B cell (primary cell): ENCODE measurements at regions not wholly inside any gene's neighbourhood (a gene's known extent, or its start where the extent isn't known, plus 50 kb on each side); places are given as distances from the start of the nearest gene placed in this dataset.

ENCODE experiments used
- ATAC-seq: fragments of 200-7000 bp; cut with Tn5 transposase; one replicate; pipeline ENCODE4 v1.10.0; 2021; ENCODE audit warnings: low read depth, mild to moderate bottlenecking, moderate number of reproducible peaks, moderate library complexity
- CTCF ChIA-PET: fragments of 350-600 bp; sonication (Branson Sonifier 250); formaldehyde crosslinking; loops from one replicate; lab custom pipeline; 2021; ENCODE audit warnings: antibody characterized with exemption, inconsistent platforms; lab: Charles Lee
- POLR2A ChIA-PET: fragments of 350-600 bp; sonication (Branson Sonifier 250); formaldehyde crosslinking; loops from one replicate; lab custom pipeline; 2021; ENCODE audit warnings: antibody characterized with exemption; lab: Charles Lee
- DNase-seq: peaks from one replicate; pipeline ENCODE4 v3.0.0; 2013
- H2AFZ ChIP-seq: 2 replicates; pipeline ENCODE4 v1.6.1; 2012; ENCODE audit warnings: mild to moderate bottlenecking, low read depth, low read length; ENCODE audit not compliant: insufficient read depth, poor library complexity, severe bottlenecking
- H3K27ac ChIP-seq, 2 donors: 1 replicate in 1 of 2; 2 replicates in 1 of 2; pipeline ENCODE4 v1.5.1; 2012 to 2013; ENCODE audit warnings: low read length in 2 of 2, mild to moderate bottlenecking in 2 of 2, moderate library complexity in 1 of 2
- H3K27me3 ChIP-seq, 4 experiments: fragments of 200-600 bp in 1 of 4; sonication (generic) in 1 of 4; replicated peaks in 1 of 4; 1 replicate in 2 of 4; 2 replicates in 2 of 4; pipeline versions ENCODE4 v1.6.1 to v1.7.0; 2013 to 2016; ENCODE audit warnings: low read length in 3 of 4, mild to moderate bottlenecking in 2 of 4, mixed read lengths in 1 of 4, moderate library complexity in 1 of 4; ENCODE audit not compliant: insufficient read depth in 4 of 4, control insufficient read depth in 3 of 4; ENCODE audit errors: control extremely low read depth in 1 of 4
- H3K36me3 ChIP-seq, 2 experiments: replicated peaks in 1 of 2; 1 replicate in 1 of 2; 2 replicates in 1 of 2; pipeline versions ENCODE4 v1.6.1 to v1.7.1; 2013; ENCODE audit warnings: low read length in 1 of 2; ENCODE audit not compliant: insufficient read depth in 2 of 2, control insufficient read depth in 1 of 2; ENCODE audit errors: control extremely low read depth in 1 of 2, extremely low read depth in 1 of 2
- H3K4me1 ChIP-seq, 2 donors: fragments of 200-600 bp in 1 of 2; sonication (generic) in 1 of 2; 1 replicate in 1 of 2; 2 replicates in 1 of 2; pipeline versions ENCODE4 v1.5.1 to v1.6.1; 2013 to 2017; ENCODE audit warnings: low read length in 2 of 2; ENCODE audit not compliant: control insufficient read depth in 2 of 2, insufficient read depth in 2 of 2
- H3K4me2 ChIP-seq: replicated peaks from 2 replicates; pipeline ENCODE3; 2012; ENCODE audit warnings: mild to moderate bottlenecking, low read depth, low read length; ENCODE audit not compliant: poor library complexity, severe bottlenecking
- H3K4me3 ChIP-seq, 5 experiments: fragments of 200-600 bp in 1 of 5; sonication (generic) in 1 of 5; 1 replicate in 3 of 5; 2 replicates in 2 of 5; pipeline versions ENCODE4 v1.5.1 to v1.7.0; 2011 to 2016; ENCODE audit warnings: low read length in 4 of 5, mild to moderate bottlenecking in 4 of 5, low read depth in 2 of 5, control low read depth in 1 of 5, moderate library complexity in 1 of 5; ENCODE audit not compliant: insufficient read depth in 1 of 5; ENCODE audit errors: control extremely low read depth in 1 of 5, extremely low read depth in 1 of 5
- H3K79me2 ChIP-seq: fragments of 200-600 bp; sonication (generic); one replicate; pipeline ENCODE4 v1.6.0; 2016; ENCODE audit warnings: low read length; ENCODE audit not compliant: control insufficient read depth, insufficient read depth
- H3K9ac ChIP-seq: fragments of 200-600 bp; sonication (generic); 2 replicates; pipeline ENCODE4 v1.6.1; 2017; ENCODE audit warnings: mild to moderate bottlenecking, low read length, moderate library complexity
- H3K9me3 ChIP-seq, 3 donors: one replicate each; pipeline versions ENCODE4 v1.6.1 to v1.7.1; 2013; ENCODE audit warnings: low read length in 2 of 3; ENCODE audit not compliant: control insufficient read depth in 2 of 3, insufficient read depth in 1 of 3; ENCODE audit errors: control extremely low read depth in 1 of 3
- H4K20me1 ChIP-seq: 2 replicates; pipeline ENCODE4 v1.6.0; 2012; ENCODE audit warnings: mild to moderate bottlenecking, low read length; ENCODE audit not compliant: insufficient read depth, control insufficient read depth, poor library complexity, severe bottlenecking
- H3K27ac Mint-ChIP-seq: one replicate; pipeline ENCODE4 v1.8.0; 2021; ENCODE audit warnings: mixed read lengths
- H3K27me3 Mint-ChIP-seq: one replicate; pipeline ENCODE4 v1.8.0; 2021; ENCODE audit warnings: mixed read lengths
- H3K4me1 Mint-ChIP-seq: one replicate; pipeline ENCODE4 v1.8.0; 2021; ENCODE audit warnings: mixed read lengths
- H3K4me3 Mint-ChIP-seq: one replicate; pipeline ENCODE4 v1.8.0; 2021; ENCODE audit warnings: mixed read lengths
- H3K9me3 Mint-ChIP-seq: one replicate; pipeline ENCODE4 v1.8.0; 2022; ENCODE audit warnings: mixed read lengths; ENCODE audit not compliant: insufficient read depth
- EZH2 ChIP-seq: IDR thresholded peaks from 2 replicates; pipeline ENCODE4 v1.6.1; 2012; ENCODE audit warnings: borderline replicate concordance, low read depth, mild to moderate bottlenecking, moderate library complexity, low read length; ENCODE audit not compliant: insufficient read depth, poor library complexity, severe bottlenecking
- WGBS: methylation state at CpG from one replicate; pipeline ENCODE4 v1.1.5; 2013; ENCODE audit warnings: missing lambda C conversion rate; ENCODE audit not compliant: insufficient coverage; 5-methylcytosine and 5-hydroxymethylcytosine counted together
- intact Hi-C: fragments of 100-400 bp; cut with micrococcal nuclease; formaldehyde crosslinking; loops from one replicate; pipeline ENCODE4 v1.10.0; 2022
- TF ChIP-seq, protein P1 (sequence below): fragments of 200-600 bp; IDR thresholded peaks from one replicate; pipeline ENCODE4 v1.8.0; 2022; ENCODE audit warnings: antibody characterized with exemption, mild to moderate bottlenecking

DNA sequence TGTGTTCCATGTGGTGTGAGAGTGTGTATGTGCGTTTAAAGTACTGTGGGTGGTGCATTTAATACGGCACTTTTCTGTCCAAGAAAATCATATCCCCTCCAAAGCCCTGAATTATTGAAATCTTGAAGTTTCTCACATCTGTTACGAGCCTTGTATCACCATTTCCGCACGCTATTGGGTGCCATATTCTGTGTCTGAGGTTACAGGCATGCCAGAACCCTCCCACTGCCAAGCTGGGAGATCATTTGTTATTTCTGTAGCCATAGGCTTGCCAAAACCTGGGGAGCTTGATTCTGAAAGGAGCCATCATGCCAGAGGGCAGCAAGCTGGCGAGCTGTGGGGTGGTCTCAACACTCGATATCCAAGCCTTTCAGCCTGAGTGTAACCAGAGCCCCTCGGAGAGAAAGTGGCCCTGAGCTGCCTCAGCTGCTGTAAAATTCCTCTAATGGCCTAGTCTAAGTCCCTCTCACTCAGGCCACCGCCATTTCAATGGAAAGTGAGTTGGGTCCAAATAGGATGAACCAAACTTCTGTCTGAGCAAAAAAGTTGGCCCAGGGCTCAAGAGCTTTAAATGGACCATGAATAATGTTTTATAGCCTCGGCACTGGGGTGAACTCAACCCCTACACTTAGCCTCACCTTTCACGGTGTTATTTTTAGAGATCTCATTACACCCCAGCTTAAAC lies 298.4 kb upstream of the DUSP10 start:
- POLR2A ChIA-PET = no interaction called here
- intact Hi-C loops = no loop called here
- no peak for TF ChIP-seq EZH2
- TF ChIP-seq, protein P1, sequence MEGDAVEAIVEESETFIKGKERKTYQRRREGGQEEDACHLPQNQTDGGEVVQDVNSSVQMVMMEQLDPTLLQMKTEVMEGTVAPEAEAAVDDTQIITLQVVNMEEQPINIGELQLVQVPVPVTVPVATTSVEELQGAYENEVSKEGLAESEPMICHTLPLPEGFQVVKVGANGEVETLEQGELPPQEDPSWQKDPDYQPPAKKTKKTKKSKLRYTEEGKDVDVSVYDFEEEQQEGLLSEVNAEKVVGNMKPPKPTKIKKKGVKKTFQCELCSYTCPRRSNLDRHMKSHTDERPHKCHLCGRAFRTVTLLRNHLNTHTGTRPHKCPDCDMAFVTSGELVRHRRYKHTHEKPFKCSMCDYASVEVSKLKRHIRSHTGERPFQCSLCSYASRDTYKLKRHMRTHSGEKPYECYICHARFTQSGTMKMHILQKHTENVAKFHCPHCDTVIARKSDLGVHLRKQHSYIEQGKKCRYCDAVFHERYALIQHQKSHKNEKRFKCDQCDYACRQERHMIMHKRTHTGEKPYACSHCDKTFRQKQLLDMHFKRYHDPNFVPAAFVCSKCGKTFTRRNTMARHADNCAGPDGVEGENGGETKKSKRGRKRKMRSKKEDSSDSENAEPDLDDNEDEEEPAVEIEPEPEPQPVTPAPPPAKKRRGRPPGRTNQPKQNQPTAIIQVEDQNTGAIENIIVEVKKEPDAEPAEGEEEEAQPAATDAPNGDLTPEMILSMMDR = no peak
- ATAC-seq (no peak), DNase-seq (no peak)
- Histone ChIP-seq H4K20me1 (no peaks in the 10 kb centered on the region), H3K4me3 (no peak overlapping the region), H3K27me3 (no peaks in the 10 kb centered on the region), H3K27ac (no peak overlapping the region), H3K79me2 (no peaks in the 10 kb centered on the region), H3K4me2 (no peak overlapping the region), H3K9me3 (no peaks in the 10 kb centered on the region), H3K9ac (no peak overlapping the region), H3K36me3 (no peaks in the 10 kb centered on the region), H2AFZ (no peak overlapping the region), H3K4me1 (no peaks in the 10 kb centered on the region)
- H3K4me3 Mint-ChIP-seq = no peak overlapping the region
- CTCF ChIA-PET = no interaction called here
- no peaks in the 10 kb centered on the region for H3K4me1 Mint-ChIP-seq
- 94% methylated on average over 7 of the region's 11 CpGs for WGBS
- H3K27me3 Mint-ChIP-seq = no peaks in the 10 kb centered on the region
- H3K27ac Mint-ChIP-seq = no peak overlapping the region
- no peaks in the 10 kb centered on the region for H3K9me3 Mint-ChIP-seq

DNA sequence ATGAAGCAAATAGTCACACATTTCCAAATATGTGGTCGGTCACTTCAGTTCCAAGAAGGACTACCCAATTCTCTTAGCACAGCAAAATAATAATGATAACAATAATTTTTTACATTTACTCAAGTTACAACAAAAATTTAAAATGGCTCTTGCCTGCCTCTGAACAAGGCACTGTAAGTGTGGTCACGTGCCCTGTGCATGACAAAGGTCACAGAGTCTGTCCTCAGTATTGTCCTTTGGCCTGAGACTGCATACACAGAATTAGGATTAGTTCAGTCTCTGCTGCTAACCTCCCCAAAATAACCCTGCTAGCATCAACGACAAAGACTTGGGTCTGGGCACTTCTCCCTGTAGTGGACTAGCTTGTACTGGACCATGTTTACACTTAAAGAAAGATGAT lies 297.1 kb upstream of the DUSP10 start:
- CTCF ChIA-PET = interaction anchor here (0.6 kb wide), 1 partner anchor 116 kb away, joined by 3 read pairs; no protein-coding TSS in a partner anchor
- intact Hi-C loops = no loop called here

More for the DNA sequence above, 297.1 kb upstream of the DUSP10 start:
- H3K9ac ChIP-seq = no peak overlapping the region
- no peak for DNase-seq
- Mint-ChIP-seq H3K4me1 (no peaks in the 10 kb centered on the region), H3K27ac (no peak overlapping the region), H3K27me3 (no peaks in the 10 kb centered on the region), H3K9me3 (no peaks in the 10 kb centered on the region), H3K4me3 (no peak overlapping the region)
- no peaks in the 10 kb centered on the region for H4K20me1 ChIP-seq
- TF ChIP-seq, protein P1 = no peak
- no peak for TF ChIP-seq EZH2
- no peaks in the 10 kb centered on the region for H3K79me2 ChIP-seq
- H3K27me3 ChIP-seq = no peaks in the 10 kb centered on the region
- no peak overlapping the region for H3K4me3 ChIP-seq
- WGBS = 64% methylated on average over 1 of the region's 3 CpGs
- POLR2A ChIA-PET = no interaction called here
- H2AFZ ChIP-seq = no peak overlapping the region
- no peak overlapping the region for H3K4me2 ChIP-seq
- H3K4me1 ChIP-seq = no peaks in the 10 kb centered on the region
- no peaks in the 10 kb centered on the region for H3K36me3 ChIP-seq
- no peaks in the 10 kb centered on the region for H3K9me3 ChIP-seq
- H3K27ac ChIP-seq = no peak overlapping the region
- no peak for ATAC-seq
